Common myeloid progenitor, CD34-positive (primary cell): ENCODE measurements at regions not wholly inside any gene's neighbourhood (a gene's known extent, or its start where the extent isn't known, plus 50 kb on each side); places are given as distances from the start of the nearest gene placed in this dataset.
"Not testable (repeated sequence)": the region's sequence is repeated elsewhere in the genome, so short reads cannot be mapped to it uniquely, and the experiment has no call there.

ENCODE experiments used
- CTCF ChIA-PET: fragments of 350-600 bp; sonication (Branson Sonifier 250); formaldehyde crosslinking; loops from one replicate; lab custom pipeline; 2021; ENCODE audit warnings: antibody characterized with exemption; lab: Charles Lee
- POLR2A ChIA-PET: fragments of 350-600 bp; sonication (Branson Sonifier 250); formaldehyde crosslinking; loops from one replicate; lab custom pipeline; 2021; ENCODE audit warnings: antibody characterized with exemption; lab: Charles Lee
- DNase-seq, 3 donors: peaks; one replicate each; pipeline versions ENCODE4 v3.0.0 to v3.0.0-alpha.2; 2013
- H3K27ac ChIP-seq, 2 experiments: 1 replicate in 1 of 2; 2 replicates in 1 of 2; pipeline ENCODE4 v1.7.0; 2013; ENCODE audit warnings: inconsistent platforms in 2 of 2, low read length in 2 of 2, mild to moderate bottlenecking in 2 of 2, low read depth in 1 of 2, moderate library complexity in 1 of 2; ENCODE audit not compliant: severe bottlenecking in 2 of 2, insufficient read depth in 1 of 2, poor library complexity in 1 of 2
- H3K27me3 ChIP-seq, 5 experiments: replicated peaks in 2 of 5; 1 replicate in 3 of 5; 2 replicates in 2 of 5; pipeline versions ENCODE4 v1.6.1 to v1.7.0; 2013; ENCODE audit warnings: low read length in 4 of 5, mild to moderate bottlenecking in 2 of 5, moderate library complexity in 2 of 5, inconsistent platforms in 1 of 5; ENCODE audit not compliant: insufficient read depth in 5 of 5, control insufficient read depth in 4 of 5
- H3K36me3 ChIP-seq, 4 experiments: 1 replicate in 2 of 4; 2 replicates in 2 of 4; pipeline versions ENCODE4 v1.6.1 to v1.7.0; 2013; ENCODE audit warnings: low read length in 3 of 4, control low read depth in 1 of 4, mild to moderate bottlenecking in 1 of 4; ENCODE audit not compliant: control insufficient read depth in 4 of 4, insufficient read depth in 4 of 4
- H3K4me1 ChIP-seq, 4 experiments: 1 replicate in 3 of 4; 2 replicates in 1 of 4; pipeline versions ENCODE4 v1.6.1 to v1.7.1; 2013; ENCODE audit warnings: low read length in 3 of 4, mild to moderate bottlenecking in 3 of 4, control low read depth in 1 of 4, inconsistent platforms in 1 of 4, moderate library complexity in 1 of 4; ENCODE audit not compliant: control insufficient read depth in 4 of 4, insufficient read depth in 4 of 4; ENCODE audit errors: control extremely low read depth in 1 of 4
- H3K4me3 ChIP-seq, 7 experiments: 1 replicate in 4 of 7; 2 replicates in 3 of 7; pipeline versions ENCODE4 v1.5.1 to v1.7.0; 2013; ENCODE audit warnings: mild to moderate bottlenecking in 7 of 7, low read length in 6 of 7, moderate library complexity in 6 of 7, inconsistent platforms in 2 of 7, low read depth in 2 of 7, control low read depth in 1 of 7; ENCODE audit not compliant: insufficient read depth in 4 of 7, control insufficient read depth in 1 of 7; ENCODE audit errors: extremely low read depth in 1 of 7
- H3K9me3 ChIP-seq, 5 experiments: 1 replicate in 4 of 5; 2 replicates in 1 of 5; pipeline versions ENCODE4 v1.6.1 to v1.7.1; 2013; ENCODE audit warnings: low read length in 4 of 5, mild to moderate bottlenecking in 2 of 5, inconsistent platforms in 1 of 5, low read depth in 1 of 5, moderate library complexity in 1 of 5; ENCODE audit not compliant: control insufficient read depth in 4 of 5, insufficient read depth in 2 of 5; ENCODE audit errors: control extremely low read depth in 1 of 5
- WGBS: methylation state at CpG from one replicate; pipeline ENCODE4 v1.1.5; 2013; ENCODE audit not compliant: insufficient coverage; 5-methylcytosine and 5-hydroxymethylcytosine counted together

DNA sequence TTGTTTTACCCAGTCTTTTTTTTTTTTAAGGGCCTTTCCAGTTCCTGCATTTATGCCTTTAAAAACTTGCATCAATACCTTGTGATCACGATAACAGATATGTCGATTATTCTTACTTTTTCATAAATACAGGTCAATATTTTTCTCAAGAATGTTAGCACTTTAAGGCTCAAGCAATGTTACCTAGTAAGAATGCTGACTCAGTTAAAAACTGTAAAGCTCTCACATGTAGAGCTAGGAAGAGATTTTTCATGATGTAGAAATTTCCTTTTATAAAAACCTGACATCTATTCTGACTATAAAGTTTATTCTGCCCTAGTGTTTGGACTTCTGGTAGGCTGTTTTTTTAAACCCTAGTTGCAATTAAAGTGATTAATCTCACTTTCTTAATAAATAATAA, 684.0 kb downstream of the ZBBX start:
- CTCF ChIA-PET, result no interaction called here
- no peaks in the 10 kb centered on the region for H3K36me3 ChIP-seq
- H3K9me3 ChIP-seq, result no peaks in the 10 kb centered on the region
- H3K27ac ChIP-seq, result no peak overlapping the region
- DNase-seq, result no peak
- H3K4me1 ChIP-seq, result no peaks in the 10 kb centered on the region
- 92% methylated on average over 2 of the region's 2 CpGs for WGBS
- no peaks in the 10 kb centered on the region for H3K27me3 ChIP-seq
- POLR2A ChIA-PET, result no interaction called here
- no peak overlapping the region for H3K4me3 ChIP-seq

DNA sequence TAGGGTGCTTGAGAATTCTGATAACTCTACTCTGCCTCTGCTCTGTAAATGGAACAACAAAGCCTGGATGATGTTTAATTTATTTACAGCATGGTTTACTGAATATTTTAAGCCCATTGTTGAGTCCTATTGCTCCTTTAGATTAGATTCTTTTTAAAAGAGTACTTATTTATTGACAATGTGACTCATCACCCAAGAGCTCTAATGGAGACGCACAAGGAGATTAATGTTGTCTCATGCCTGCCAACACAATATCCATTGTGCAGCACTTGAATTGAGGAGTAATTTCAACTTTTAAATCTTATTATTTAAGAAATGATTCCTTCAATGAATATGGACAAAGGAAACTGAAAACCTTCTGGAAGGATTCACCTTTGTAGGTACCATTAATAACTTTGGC, 691.4 kb downstream of the ZBBX start:
- CTCF ChIA-PET, result no interaction called here
- no peaks in the 10 kb centered on the region for H3K36me3 ChIP-seq
- no peaks in the 10 kb centered on the region for H3K27me3 ChIP-seq
- no peak for DNase-seq
- H3K4me3 ChIP-seq, result no peak overlapping the region
- POLR2A ChIA-PET, result no interaction called here
- H3K4me1 ChIP-seq, result no peaks in the 10 kb centered on the region
- peaks cover 0 to 1% (median 0%) of the 10 kb centered on the region in 5 experiments for H3K9me3 ChIP-seq
- no CpG with 5 or more reads among the region's 1 CpG for WGBS
- H3K27ac ChIP-seq, result no peak overlapping the region

DNA sequence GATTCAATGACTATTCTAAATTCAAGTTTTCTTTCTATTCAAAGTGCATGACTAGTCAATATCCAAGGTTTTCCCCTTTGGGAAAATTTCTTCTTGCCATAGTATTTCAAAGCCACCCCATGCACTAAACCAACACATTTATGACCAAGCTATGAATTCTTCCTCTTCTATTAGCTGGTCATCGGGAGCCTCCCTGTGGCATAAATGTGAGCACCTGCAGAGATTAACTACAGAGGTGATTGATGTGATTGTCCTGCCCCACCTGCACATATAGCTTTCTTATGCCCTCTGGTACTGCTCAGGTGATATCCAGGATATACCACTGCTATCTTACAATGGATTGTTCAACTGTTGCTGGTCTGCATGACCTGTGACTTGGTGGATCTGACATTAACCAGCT, 694.9 kb downstream of the ZBBX start:
- Histone ChIP-seq H3K9me3 (peaks cover 0 to 1% (median 0%) of the 10 kb centered on the region in 5 experiments), H3K27me3 (no peaks in the 10 kb centered on the region), H3K4me3 (no peak overlapping the region), H3K4me1 (no peaks in the 10 kb centered on the region), H3K27ac (no peak overlapping the region), H3K36me3 (no peaks in the 10 kb centered on the region)
- POLR2A ChIA-PET, result no interaction called here
- no peak for DNase-seq
- 100% methylated on average over 1 of the region's 1 CpG for WGBS
- CTCF ChIA-PET, result no interaction called here

DNA sequence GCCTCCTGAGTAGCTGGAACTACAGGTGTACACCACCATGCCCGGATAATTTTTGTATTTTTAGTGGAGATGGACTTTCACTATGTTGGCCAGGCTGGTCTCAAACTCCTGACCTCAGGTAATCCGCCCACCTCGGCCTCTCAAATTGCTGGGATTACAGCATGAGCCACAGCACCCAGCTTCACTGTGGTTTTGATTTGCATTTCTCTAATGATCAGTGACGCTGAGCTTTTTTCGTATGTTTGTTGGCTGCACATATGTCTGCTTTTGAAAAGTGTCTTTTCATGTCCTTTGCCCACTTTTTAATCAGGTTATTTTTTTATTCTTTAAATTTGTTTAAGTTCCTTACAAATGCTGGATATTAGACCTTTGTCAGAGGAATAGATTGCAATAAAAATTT, 696.0 kb downstream of the ZBBX start:
- H3K27me3 ChIP-seq, H3K36me3 ChIP-seq, H3K9me3 ChIP-seq, POLR2A ChIA-PET, CTCF ChIA-PET, H3K27ac ChIP-seq, DNase-seq, H3K4me1 ChIP-seq, H3K4me3 ChIP-seq: not testable (repeated sequence)
- 100% methylated on average over 4 of the region's 5 CpGs for WGBS

DNA sequence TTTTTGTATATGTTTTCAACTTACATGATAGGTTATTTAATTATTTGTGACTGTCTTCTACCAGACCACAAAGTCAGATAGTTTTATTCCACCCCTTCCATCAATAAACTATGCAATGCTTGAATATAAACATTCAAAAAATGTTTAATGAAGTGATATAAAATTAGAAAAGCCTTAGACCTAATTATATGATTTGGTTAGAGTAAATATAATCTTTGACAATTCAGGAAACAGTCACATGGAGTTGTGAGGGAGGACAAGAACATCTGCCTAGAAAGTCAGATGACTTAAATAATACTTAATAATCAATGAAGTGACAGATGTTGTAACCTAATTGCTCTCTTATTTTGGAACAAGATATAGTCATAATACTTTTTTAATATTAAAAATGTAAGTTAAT, 710.3 kb downstream of the ZBBX start:
- H3K36me3 ChIP-seq, result no peaks in the 10 kb centered on the region
- H3K27ac ChIP-seq, result no peak overlapping the region
- DNase-seq, result no peak
- no peaks in the 10 kb centered on the region for H3K4me1 ChIP-seq
- CTCF ChIA-PET, result no interaction called here
- no peak overlapping the region for H3K4me3 ChIP-seq
- POLR2A ChIA-PET, result no interaction called here
- H3K27me3 ChIP-seq, result no peaks in the 10 kb centered on the region
- H3K9me3 ChIP-seq, result no peaks in the 10 kb centered on the region

DNA sequence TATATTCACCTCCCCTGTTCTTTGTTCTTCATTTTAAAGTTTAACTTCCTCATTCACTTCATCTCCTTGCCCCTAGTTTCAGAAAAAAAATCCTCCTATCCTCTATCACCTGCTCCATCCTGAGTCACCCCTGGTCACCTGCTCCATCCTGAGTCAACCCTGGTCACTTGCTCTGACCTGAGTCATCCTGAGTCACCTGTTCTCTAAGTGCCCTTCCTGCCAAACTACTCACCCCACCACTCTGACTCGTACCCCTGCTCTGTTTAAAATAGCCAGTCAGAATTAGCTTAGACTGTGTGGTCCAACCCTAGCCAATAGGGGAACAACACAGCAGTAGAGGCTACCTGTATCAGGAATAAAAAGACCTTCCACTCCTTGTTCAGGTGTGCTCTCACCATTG, 716.9 kb downstream of the ZBBX start:
- Histone ChIP-seq H3K4me1 (no peaks in the 10 kb centered on the region), H3K9me3 (no peaks in the 10 kb centered on the region), H3K27ac (no peak overlapping the region), H3K36me3 (no peaks in the 10 kb centered on the region), H3K4me3 (no peak overlapping the region), H3K27me3 (no peaks in the 10 kb centered on the region)
- WGBS, result 33% methylated on average over 1 of the region's 1 CpG
- POLR2A ChIA-PET, result no interaction called here
- CTCF ChIA-PET, result no interaction called here
- no peak for DNase-seq

DNA sequence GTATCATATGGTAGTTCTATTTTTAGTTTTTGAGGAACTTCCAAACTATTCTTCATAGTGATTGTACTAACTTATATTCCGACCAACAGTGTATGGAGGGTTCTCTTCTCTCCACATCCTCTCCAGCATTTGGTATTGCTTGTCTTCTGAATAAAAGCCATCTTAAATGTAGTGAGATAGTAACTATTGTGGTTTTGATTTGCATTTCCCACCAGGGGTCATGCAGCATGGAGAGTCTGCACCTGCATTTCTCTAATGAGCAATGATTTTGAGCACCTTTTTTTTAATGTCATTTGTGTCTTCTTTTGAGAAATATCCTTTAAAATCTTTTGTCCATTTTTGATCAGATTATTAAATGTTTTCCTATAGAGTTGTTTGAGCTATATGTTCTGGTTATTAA, 718.5 kb downstream of the ZBBX start:
- Histone ChIP-seq H3K27ac (no peak overlapping the region), H3K36me3 (no peaks in the 10 kb centered on the region), H3K4me3 (no peak overlapping the region), H3K27me3 (no peaks in the 10 kb centered on the region), H3K9me3 (no peaks in the 10 kb centered on the region), H3K4me1 (no peaks in the 10 kb centered on the region)
- CTCF ChIA-PET, result no interaction called here
- DNase-seq, result no peak
- no CpG with 5 or more reads among the region's 1 CpG for WGBS
- POLR2A ChIA-PET, result no interaction called here

DNA sequence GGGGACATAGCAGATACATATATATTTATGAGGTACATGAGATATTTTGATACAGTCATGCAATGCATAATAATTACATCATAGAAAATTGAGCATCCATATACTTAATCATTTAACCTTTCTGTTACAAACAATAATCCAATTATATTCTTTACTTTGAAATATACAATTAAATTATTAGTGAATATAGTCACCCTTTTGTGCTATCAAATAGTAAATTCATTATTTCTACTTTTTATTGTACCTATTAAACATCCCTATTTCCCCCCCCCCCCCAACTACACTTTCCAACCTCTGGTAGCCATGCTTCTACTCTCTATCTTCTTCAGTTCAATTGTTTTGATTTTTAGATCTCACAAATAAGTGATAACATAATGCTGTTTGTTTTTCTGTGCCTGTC, 719.1 kb downstream of the ZBBX start:
- Histone ChIP-seq H3K36me3 (no peaks in the 10 kb centered on the region), H3K27ac (no peak overlapping the region), H3K4me1 (no peaks in the 10 kb centered on the region), H3K4me3 (no peak overlapping the region), H3K27me3 (no peaks in the 10 kb centered on the region), H3K9me3 (no peaks in the 10 kb centered on the region)
- POLR2A ChIA-PET, result no interaction called here
- DNase-seq, result no peak
- CTCF ChIA-PET, result no interaction called here
